HUES48 (cell line): ENCODE measurements at regions not wholly inside any gene's neighbourhood (a gene's known extent, or its start where the extent isn't known, plus 50 kb on each side); places are given as distances from the start of the nearest gene placed in this dataset.
"Not testable (repeated sequence)": the region's sequence is repeated elsewhere in the genome, so short reads cannot be mapped to it uniquely, and the experiment has no call there.

ENCODE experiments used
- H3K27ac ChIP-seq: one replicate; pipeline ENCODE4 v1.7.0; 2013; ENCODE audit warnings: low read depth, low read length, inconsistent platforms
- H3K27me3 ChIP-seq: 2 replicates; pipeline ENCODE4 v1.6.1; 2013; ENCODE audit warnings: mild to moderate bottlenecking, low read length; ENCODE audit not compliant: control insufficient read depth, insufficient read depth
- H3K36me3 ChIP-seq: 2 replicates; pipeline ENCODE4 v1.6.1; 2013; ENCODE audit warnings: low read length; ENCODE audit not compliant: control insufficient read depth, insufficient read depth
- H3K4me1 ChIP-seq: 2 replicates; pipeline ENCODE4 v1.6.1; 2013; ENCODE audit warnings: mild to moderate bottlenecking, low read length; ENCODE audit not compliant: control insufficient read depth, insufficient read depth
- H3K4me3 ChIP-seq: 2 replicates; pipeline ENCODE4 v1.5.1; 2013; ENCODE audit warnings: mild to moderate bottlenecking, low read depth, low read length
- H3K9ac ChIP-seq: 2 replicates; pipeline ENCODE4 v1.6.1; 2013; ENCODE audit warnings: mild to moderate bottlenecking, low read depth, low read length, moderate library complexity
- H3K9me3 ChIP-seq: 2 replicates; pipeline ENCODE4 v1.6.1; 2013; ENCODE audit warnings: low read length; ENCODE audit not compliant: control insufficient read depth, insufficient read depth

- Histone ChIP-seq H3K27ac (no peak overlapping the region), H3K4me1 (peaks cover 16% of the 10 kb centered on the region), H3K9me3 (peaks cover 3% of the 10 kb centered on the region; the same call in 1 of the 2 replicates), H3K9ac (no peak overlapping the region), H3K36me3 (no peaks in the 10 kb centered on the region), H3K4me3 (no peak overlapping the region), H3K27me3 (no peaks in the 10 kb centered on the region)
Observed at GRCh38 chr10:33035411-33035810, 77.4 kb upstream of the ITGB1 start.

- no peak overlapping the region for H3K4me3 ChIP-seq
- no peaks in the 10 kb centered on the region for H3K36me3 ChIP-seq
- no peak overlapping the region for H3K9ac ChIP-seq
- no peak overlapping the region for H3K27ac ChIP-seq
- peaks cover 3% of the 10 kb centered on the region; the same call in 1 of the 2 replicates for H3K9me3 ChIP-seq
- peaks cover 15% of the 10 kb centered on the region for H3K4me1 ChIP-seq
- no peaks in the 10 kb centered on the region for H3K27me3 ChIP-seq
Observed at GRCh38 chr10:33034931-33035330, 76.9 kb upstream of the ITGB1 start.

GRCh38 chr10:33032654-33033151 is 74.7 kb upstream of the ITGB1 start:
- no peaks in the 10 kb centered on the region for H3K4me1 ChIP-seq
- no peak overlapping the region for H3K9ac ChIP-seq
- H3K27ac ChIP-seq: no peak overlapping the region
- peaks cover 3% of the 10 kb centered on the region; the same call in 1 of the 2 replicates for H3K9me3 ChIP-seq
- H3K36me3 ChIP-seq: no peaks in the 10 kb centered on the region
- H3K4me3 ChIP-seq: no peak overlapping the region
- no peaks in the 10 kb centered on the region for H3K27me3 ChIP-seq

- Histone ChIP-seq H3K27me3 (no peaks in the 10 kb centered on the region), H3K9me3 (peaks cover under 1% of the 10 kb centered on the region; the same call in 1 of the 2 replicates), H3K4me1 (peaks cover 2% of the 10 kb centered on the region), H3K27ac (no peak overlapping the region), H3K4me3 (no peak overlapping the region), H3K36me3 (no peaks in the 10 kb centered on the region), H3K9ac (no peak overlapping the region)
Observed at GRCh38 chr10:33031815-33032653, 74.0 kb upstream of the ITGB1 start.

GRCh38 chr10:33031171-33031570 is 73.1 kb upstream of the ITGB1 start:
- Histone ChIP-seq H3K4me3 (no peak overlapping the region), H3K27ac (no peak overlapping the region), H3K4me1 (peaks cover 11% of the 10 kb centered on the region), H3K27me3 (no peaks in the 10 kb centered on the region), H3K9me3 (no peaks in the 10 kb centered on the region), H3K36me3 (no peaks in the 10 kb centered on the region), H3K9ac (no peak overlapping the region)

GRCh38 chr10:33028515-33028914 is 70.5 kb upstream of the ITGB1 start:
- not testable (repeated sequence) for H3K9me3 ChIP-seq, H3K36me3 ChIP-seq, H3K27ac ChIP-seq, H3K4me3 ChIP-seq, H3K9ac ChIP-seq, H3K27me3 ChIP-seq
- peaks cover 12% of the 10 kb centered on the region for H3K4me1 ChIP-seq

- H3K9me3 ChIP-seq: no peaks in the 10 kb centered on the region
- no peaks in the 10 kb centered on the region for H3K36me3 ChIP-seq
- H3K27me3 ChIP-seq: no peaks in the 10 kb centered on the region
- no peak overlapping the region for H3K27ac ChIP-seq
- no peak overlapping the region for H3K9ac ChIP-seq
- no peak overlapping the region for H3K4me3 ChIP-seq
- H3K4me1 ChIP-seq: peaks cover 20% of the 10 kb centered on the region
Observed at GRCh38 chr10:33027088-33027487, 69.1 kb upstream of the ITGB1 start.

- no peaks in the 10 kb centered on the region for H3K36me3 ChIP-seq
Observed at GRCh38 chr10:33026422-33026821, 68.4 kb upstream of the ITGB1 start.

GRCh38 chr10:33025910-33026309 is 67.9 kb upstream of the ITGB1 start:
- H3K4me3 ChIP-seq: no peak overlapping the region
- H3K9ac ChIP-seq: no peak overlapping the region
- no peaks in the 10 kb centered on the region for H3K27me3 ChIP-seq
- peaks cover 21% of the 10 kb centered on the region for H3K4me1 ChIP-seq
- H3K9me3 ChIP-seq: no peaks in the 10 kb centered on the region
- H3K36me3 ChIP-seq: no peaks in the 10 kb centered on the region
- no peak overlapping the region for H3K27ac ChIP-seq

More at GRCh38 chr10:33026422-33026821, 68.4 kb upstream of the ITGB1 start:
- H3K4me1 ChIP-seq: peaks cover 21% of the 10 kb centered on the region
- H3K4me3 ChIP-seq: no peak overlapping the region
- H3K27me3 ChIP-seq: no peaks in the 10 kb centered on the region
- no peak overlapping the region for H3K27ac ChIP-seq
- no peaks in the 10 kb centered on the region for H3K9me3 ChIP-seq
- H3K9ac ChIP-seq: no peak overlapping the region

GRCh38 chr10:33025039-33025438 is 67.0 kb upstream of the ITGB1 start:
- Histone ChIP-seq H3K9ac (no peak overlapping the region), H3K9me3 (no peaks in the 10 kb centered on the region), H3K27ac (no peak overlapping the region), H3K4me1 (peaks cover 21% of the 10 kb centered on the region), H3K4me3 (no peak overlapping the region), H3K27me3 (no peaks in the 10 kb centered on the region), H3K36me3 (no peaks in the 10 kb centered on the region)

- Histone ChIP-seq H3K36me3 (no peaks in the 10 kb centered on the region), H3K4me1 (peaks cover 21% of the 10 kb centered on the region), H3K4me3 (no peak overlapping the region), H3K9ac (no peak overlapping the region), H3K9me3 (no peaks in the 10 kb centered on the region), H3K27me3 (no peaks in the 10 kb centered on the region), H3K27ac (no peak overlapping the region)
Observed at GRCh38 chr10:33022691-33023090, 64.7 kb upstream of the ITGB1 start.
